ENCODE measurements at regions not wholly inside any gene's neighbourhood (a gene's known extent, or its start where the extent isn't known, plus 50 kb on each side); places are given as distances from the start of the nearest gene placed in this dataset.

DNA sequence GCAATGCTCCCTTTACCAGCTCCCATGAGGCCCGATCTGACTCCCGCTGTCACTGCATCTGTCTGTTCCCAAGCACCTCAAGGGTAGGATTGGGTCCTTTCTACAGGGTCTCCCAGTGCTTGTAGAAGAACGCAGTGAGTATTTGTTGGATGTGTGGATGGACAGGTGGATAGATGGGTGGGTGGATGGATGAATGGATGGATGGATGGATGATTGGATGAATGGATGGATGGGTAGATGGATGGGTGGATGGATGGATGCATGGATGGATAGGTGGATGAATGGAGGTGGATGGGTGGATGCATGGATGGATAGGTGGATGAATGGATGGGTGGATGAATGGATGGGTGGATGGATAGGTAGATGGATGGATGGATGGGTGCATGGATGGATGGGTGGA lies 91.6 kb downstream of the HS1BP3 start:
- no peak for ATAC-seq (ENCODE audit: low FRiP score)
- TF ChIP-seq, protein P1, sequence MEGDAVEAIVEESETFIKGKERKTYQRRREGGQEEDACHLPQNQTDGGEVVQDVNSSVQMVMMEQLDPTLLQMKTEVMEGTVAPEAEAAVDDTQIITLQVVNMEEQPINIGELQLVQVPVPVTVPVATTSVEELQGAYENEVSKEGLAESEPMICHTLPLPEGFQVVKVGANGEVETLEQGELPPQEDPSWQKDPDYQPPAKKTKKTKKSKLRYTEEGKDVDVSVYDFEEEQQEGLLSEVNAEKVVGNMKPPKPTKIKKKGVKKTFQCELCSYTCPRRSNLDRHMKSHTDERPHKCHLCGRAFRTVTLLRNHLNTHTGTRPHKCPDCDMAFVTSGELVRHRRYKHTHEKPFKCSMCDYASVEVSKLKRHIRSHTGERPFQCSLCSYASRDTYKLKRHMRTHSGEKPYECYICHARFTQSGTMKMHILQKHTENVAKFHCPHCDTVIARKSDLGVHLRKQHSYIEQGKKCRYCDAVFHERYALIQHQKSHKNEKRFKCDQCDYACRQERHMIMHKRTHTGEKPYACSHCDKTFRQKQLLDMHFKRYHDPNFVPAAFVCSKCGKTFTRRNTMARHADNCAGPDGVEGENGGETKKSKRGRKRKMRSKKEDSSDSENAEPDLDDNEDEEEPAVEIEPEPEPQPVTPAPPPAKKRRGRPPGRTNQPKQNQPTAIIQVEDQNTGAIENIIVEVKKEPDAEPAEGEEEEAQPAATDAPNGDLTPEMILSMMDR (IDR thresholded peaks at IDR 0.05) = no peak
- DNase-seq (ENCODE audit: low spot score) = no peak

DNA sequence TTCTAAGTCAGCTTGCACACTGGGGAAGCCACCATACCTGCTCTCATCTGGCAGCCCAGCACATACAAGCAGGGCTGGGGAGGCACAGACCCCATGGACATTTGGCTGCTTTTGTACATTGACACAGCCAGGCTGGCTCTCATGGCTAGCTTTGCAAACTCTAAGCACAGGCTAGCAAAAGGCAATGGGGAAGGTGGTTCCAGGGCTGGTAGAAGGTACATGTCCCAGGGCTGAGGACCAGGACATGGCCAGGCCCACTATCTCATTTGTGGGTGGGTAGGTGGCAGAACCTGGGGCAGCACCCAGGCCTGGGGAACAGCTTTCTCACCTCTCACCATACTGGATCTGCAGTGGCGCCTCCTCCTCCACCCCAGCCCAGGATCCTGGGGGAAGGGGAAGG lies 90.9 kb downstream of the HS1BP3 start:
- TF ChIP-seq, protein P1 (IDR thresholded peaks at IDR 0.05) = no peak
- DNase-seq (ENCODE audit: low spot score) = no peak
- no peak for ATAC-seq (ENCODE audit: low FRiP score)

DNA sequence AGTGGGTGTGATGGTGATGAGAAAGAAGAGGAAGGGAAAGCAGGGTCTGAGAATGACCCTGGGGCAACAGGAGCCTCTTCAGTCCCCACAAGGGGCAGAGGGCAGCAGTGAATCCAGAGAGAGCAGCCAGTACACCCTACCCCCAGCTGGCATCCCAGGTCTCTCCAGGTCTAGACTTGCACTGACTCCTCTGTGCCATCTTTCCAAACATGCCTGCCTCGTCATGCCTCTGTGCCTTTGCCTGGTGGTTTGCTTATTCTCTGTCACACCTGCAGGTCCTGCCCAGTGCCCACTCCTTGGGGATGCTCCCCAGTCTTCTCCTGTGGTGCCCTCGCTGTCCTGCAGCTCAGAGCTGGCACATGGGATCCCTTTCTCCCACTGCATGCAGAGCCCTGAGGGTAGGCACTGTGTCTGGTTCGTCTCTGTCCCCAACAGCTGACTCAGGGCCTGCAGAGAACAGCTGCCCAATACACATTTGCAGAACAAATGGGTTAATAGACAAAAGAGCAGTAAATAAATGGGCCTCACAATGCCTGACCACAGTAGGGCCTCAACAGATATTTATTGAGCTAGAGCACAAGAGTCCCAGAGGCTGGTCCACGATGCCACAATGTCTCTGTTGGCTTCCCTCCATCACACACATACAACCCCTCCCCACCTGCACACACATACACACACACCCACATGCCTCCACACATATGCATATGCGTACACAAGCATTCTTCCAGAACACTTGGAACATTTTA lies 89.8 kb downstream of the HS1BP3 start:
- DNase-seq (ENCODE audit: low spot score) = no peak
- ATAC-seq (ENCODE audit: low FRiP score) = no peak
- TF ChIP-seq, protein P1 (IDR thresholded peaks at IDR 0.05) = no peak

DNA sequence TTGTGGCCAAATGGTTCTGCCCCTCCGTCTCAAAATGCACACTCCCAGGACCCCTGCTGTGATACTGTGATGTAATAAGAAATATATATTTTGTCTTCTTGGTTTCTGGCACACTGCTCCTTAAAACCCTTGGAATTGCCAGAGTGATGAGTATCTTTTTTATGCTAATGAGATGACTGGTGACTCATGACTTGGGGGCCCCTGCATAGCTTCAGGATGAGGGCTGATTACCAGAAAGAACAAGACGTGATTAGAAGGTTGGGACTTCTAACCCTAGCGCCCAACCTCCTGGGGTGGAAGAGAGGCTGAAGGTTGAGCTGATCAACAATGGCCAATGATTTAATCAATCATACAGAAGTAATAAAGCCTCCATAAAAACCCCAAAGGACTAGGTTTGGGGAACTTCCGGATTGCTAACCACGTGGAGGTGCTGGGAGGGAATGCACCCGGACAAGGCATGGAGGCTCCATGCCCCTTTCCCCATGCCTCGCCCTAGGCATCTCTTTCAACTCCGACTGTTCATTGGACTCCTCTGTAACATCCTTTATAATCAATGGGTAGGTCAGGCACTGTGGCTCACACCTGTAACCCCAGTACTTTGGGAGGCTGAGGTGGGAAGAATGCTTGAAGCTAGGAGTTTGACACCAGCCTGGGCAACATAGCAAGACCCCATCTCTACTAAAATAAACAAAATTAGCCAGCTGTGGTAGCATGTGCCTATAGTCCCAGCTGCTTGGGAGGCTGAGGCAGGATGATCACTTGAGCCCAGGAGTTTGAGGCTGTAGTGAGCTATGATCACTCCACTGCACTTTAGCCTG lies 89.1 kb downstream of the HS1BP3 start:
- DNase-seq (ENCODE audit: low spot score) (no peak), ATAC-seq (ENCODE audit: low FRiP score) (no peak)

DNA sequence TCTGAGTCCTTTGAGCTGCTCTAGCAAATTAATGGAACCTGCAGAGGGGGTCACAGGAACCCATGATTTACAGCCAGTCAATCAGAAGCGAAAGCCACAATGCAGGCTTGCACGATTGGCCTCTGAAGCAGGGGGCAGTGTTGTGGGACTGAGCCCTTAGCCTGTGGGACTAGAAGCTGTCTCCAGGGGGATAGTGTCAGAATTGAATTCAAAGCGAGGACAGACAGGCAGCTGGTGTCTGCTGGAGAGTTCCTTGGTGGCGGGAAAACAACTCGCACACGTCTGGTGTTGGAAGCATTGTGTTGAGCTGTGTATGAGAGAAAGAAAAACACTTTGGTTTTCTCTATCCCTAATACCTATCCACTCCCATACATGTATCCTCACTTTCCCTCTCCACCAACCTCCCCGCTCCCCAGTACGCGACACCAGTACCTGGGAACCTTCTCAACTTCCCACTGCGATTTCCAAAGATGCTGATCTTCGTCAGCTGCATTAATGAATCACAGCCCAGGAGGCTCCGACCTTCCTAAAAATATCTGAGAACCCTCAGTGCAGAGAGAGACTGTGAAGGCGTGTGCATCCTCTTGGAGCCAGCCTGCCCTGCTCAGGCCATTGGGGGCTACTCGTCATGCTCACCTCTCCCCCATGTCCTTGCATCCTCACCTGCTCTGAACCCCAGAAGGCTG lies 88.2 kb downstream of the HS1BP3 start:
- no peak for ATAC-seq (ENCODE audit: low FRiP score)
- DNase-seq (ENCODE audit: low spot score) = no peak

More for the DNA sequence above, 89.1 kb downstream of the HS1BP3 start:
- TF ChIP-seq, protein P1 (IDR thresholded peaks at IDR 0.05) = no peak

DNA sequence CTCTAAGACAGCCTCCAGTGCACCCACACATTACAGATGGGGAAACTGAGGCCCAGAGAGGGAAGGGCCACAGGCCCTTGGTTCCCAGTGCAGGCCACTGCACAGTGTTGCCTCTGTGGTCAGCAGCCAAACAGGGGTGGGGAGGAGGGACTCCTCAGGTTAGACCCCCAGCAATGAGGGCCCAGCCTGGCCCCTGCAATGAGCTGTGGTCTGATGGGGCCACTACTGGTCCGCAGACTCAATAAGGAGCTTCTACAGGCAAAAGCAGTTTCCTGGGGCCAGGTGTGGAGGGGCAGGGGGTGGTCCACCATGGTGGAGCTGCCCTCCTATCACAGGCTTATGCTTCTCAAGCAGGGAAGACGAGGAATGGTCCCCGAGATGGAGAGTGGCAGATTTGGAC lies 87.6 kb downstream of the HS1BP3 start:
- DNase-seq (ENCODE audit: low spot score) (no peak), ATAC-seq (ENCODE audit: low FRiP score) (no peak)
- TF ChIP-seq, protein P1 (IDR thresholded peaks at IDR 0.05) = no peak

More for the DNA sequence above, 88.2 kb downstream of the HS1BP3 start:
- TF ChIP-seq, protein P1 (IDR thresholded peaks at IDR 0.05) = no peak

Measured in omental fat pad (tissue), 3 donors.